Middle frontal gyrus (tissue), 1 donor: ENCODE measurements at regions not wholly inside any gene's neighbourhood (a gene's known extent, or its start where the extent isn't known, plus 50 kb on each side); places are given as distances from the start of the nearest gene placed in this dataset.
"Not testable (repeated sequence)": the region's sequence is repeated elsewhere in the genome, so short reads cannot be mapped to it uniquely, and the experiment has no call there.

Source experiments
- DNase-seq: peaks from one replicate; pipeline ENCODE4 v3.0.0-alpha.2; 2015; ENCODE audit warnings: low spot score; ENCODE audit errors: extremely low spot score

GRCh38 chr1:192418552-192419285 is 101.9 kb downstream of the RGS21 start:
- DNase-seq: no peak

GRCh38 chr1:192430644-192431043 is 113.9 kb downstream of the RGS21 start:
- no peak for DNase-seq

- DNase-seq: no peak
Measured at GRCh38 chr1:192435704-192436103, 118.9 kb downstream of the RGS21 start.

- DNase-seq: no peak
Measured at GRCh38 chr1:192436441-192437078, 119.8 kb downstream of the RGS21 start.

- no peak for DNase-seq
Measured at GRCh38 chr1:192438737-192439136, 121.9 kb downstream of the RGS21 start.

GRCh38 chr1:192439373-192440025 is 122.7 kb downstream of the RGS21 start:
- no peak for DNase-seq

GRCh38 chr1:192441492-192441891 is 124.7 kb downstream of the RGS21 start:
- no peak for DNase-seq

GRCh38 chr1:192442736-192443135 is 125.9 kb downstream of the RGS21 start:
- no peak for DNase-seq

GRCh38 chr1:192443616-192444015 is 126.8 kb downstream of the RGS21 start:
- DNase-seq: no peak

- DNase-seq: no peak
Measured at GRCh38 chr1:192445241-192445640, 128.4 kb downstream of the RGS21 start.

- peak; percentile 40 for DNase-seq
Measured at GRCh38 chr1:192445839-192446489, 129.2 kb downstream of the RGS21 start.

- DNase-seq: no peak
Measured at GRCh38 chr1:192448026-192448578, 127.5 kb upstream of the RGS1 start.

- no peak for DNase-seq
Measured at GRCh38 chr1:192453360-192453992, 122.1 kb upstream of the RGS1 start.

- DNase-seq: no peak
Measured at GRCh38 chr1:192459467-192459866, 116.1 kb upstream of the RGS1 start.

- no peak for DNase-seq
Measured at GRCh38 chr1:192461684-192462083, 113.9 kb upstream of the RGS1 start.

- no peak for DNase-seq
Measured at GRCh38 chr1:192462616-192463015, 113.0 kb upstream of the RGS1 start.

GRCh38 chr1:192463661-192464060 is 111.9 kb upstream of the RGS1 start:
- DNase-seq: no peak

- not testable (repeated sequence) for DNase-seq
Measured at GRCh38 chr1:192465221-192465620, 110.4 kb upstream of the RGS1 start.

- DNase-seq: peak; percentile 46
Measured at GRCh38 chr1:192474080-192474683, 101.4 kb upstream of the RGS1 start.

GRCh38 chr1:192475329-192475728 is 100.2 kb upstream of the RGS1 start:
- no peak for DNase-seq

- no peak for DNase-seq
Measured at GRCh38 chr1:192475970-192476369, 99.6 kb upstream of the RGS1 start.
